A673 (cell line): ENCODE measurements at regions not wholly inside any gene's neighbourhood (a gene's known extent, or its start where the extent isn't known, plus 50 kb on each side); places are given as distances from the start of the nearest gene placed in this dataset.

Experiments used
- EZH2 ChIP-seq: fragments of 200-600 bp; sonication (generic); IDR thresholded peaks from 2 replicates; pipeline ENCODE4 v1.6.1; 2017; ENCODE audit warnings: borderline replicate concordance, low read depth, mild to moderate bottlenecking, mixed read lengths, antibody characterized with exemption, low read length; ENCODE audit not compliant: poor library complexity, severe bottlenecking
- TF ChIP-seq, protein P1 (sequence below): fragments of 300-800, 200-600 bp; sonication (generic); conservative IDR thresholded peaks from 2 replicates; pipeline ENCODE4 v1.5.1; 2017; ENCODE audit warnings: low read depth, mild to moderate bottlenecking, antibody characterized with exemption, low read length, moderate library complexity, mixed read lengths

DNA sequence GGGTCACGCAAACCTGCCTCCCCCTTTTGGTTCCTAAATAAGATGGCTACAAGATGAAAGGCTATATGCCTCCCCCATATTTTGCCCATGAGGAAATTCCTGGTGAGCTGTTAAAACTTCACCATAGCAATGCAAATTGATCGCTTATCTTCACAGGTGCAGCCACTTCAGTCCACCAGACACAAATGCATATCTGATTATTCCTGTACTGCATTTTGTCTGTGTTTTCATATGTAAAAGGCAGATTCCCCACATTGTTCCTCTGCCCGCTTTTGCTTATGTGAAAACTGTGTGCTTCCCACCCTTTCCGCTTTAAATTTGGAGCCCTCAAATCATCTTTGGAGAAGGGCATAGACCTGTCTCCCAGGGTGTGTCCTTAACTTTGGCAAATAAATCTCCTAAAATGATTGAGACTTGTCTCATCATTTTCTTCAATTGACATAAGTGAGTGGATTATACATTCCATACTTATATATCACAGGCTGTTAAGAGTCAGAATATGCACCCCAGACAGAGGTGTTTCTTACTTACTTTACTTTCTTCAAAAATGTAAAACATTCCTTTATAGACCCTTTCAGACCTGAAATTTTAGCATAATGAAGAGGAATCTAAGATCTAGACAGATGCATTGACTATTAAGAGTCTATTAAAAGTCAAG, 116.4 kb downstream of the CASP12 start:
- TF ChIP-seq, protein P1, sequence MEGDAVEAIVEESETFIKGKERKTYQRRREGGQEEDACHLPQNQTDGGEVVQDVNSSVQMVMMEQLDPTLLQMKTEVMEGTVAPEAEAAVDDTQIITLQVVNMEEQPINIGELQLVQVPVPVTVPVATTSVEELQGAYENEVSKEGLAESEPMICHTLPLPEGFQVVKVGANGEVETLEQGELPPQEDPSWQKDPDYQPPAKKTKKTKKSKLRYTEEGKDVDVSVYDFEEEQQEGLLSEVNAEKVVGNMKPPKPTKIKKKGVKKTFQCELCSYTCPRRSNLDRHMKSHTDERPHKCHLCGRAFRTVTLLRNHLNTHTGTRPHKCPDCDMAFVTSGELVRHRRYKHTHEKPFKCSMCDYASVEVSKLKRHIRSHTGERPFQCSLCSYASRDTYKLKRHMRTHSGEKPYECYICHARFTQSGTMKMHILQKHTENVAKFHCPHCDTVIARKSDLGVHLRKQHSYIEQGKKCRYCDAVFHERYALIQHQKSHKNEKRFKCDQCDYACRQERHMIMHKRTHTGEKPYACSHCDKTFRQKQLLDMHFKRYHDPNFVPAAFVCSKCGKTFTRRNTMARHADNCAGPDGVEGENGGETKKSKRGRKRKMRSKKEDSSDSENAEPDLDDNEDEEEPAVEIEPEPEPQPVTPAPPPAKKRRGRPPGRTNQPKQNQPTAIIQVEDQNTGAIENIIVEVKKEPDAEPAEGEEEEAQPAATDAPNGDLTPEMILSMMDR: no peak
- no peak for TF ChIP-seq EZH2
